ENCODE measurements at regions not wholly inside any gene's neighbourhood (a gene's known extent, or its start where the extent isn't known, plus 50 kb on each side); places are given as distances from the start of the nearest gene placed in this dataset.

DNA sequence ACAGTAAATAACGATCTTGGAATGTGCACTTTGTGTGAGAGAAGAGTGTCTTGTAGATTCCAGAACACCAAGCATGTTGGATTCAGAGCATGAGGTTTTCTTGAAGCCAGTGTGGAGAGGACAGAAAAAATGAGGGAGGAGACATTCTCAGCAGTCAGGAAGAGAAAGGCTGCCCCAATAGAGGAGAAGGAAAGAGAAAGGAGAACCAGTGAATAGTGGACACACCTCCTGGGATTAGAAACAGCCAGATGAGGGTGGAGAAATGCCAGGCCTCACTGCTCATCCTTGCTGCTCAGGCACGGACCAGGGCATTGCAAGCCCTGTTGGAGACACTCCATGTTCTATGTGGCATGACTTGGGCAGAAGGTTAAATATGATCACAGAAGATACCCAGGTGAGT is 69.0 kb upstream of the KAZN start:
- no peak for DNase-seq (ENCODE audit: low read depth)

DNA sequence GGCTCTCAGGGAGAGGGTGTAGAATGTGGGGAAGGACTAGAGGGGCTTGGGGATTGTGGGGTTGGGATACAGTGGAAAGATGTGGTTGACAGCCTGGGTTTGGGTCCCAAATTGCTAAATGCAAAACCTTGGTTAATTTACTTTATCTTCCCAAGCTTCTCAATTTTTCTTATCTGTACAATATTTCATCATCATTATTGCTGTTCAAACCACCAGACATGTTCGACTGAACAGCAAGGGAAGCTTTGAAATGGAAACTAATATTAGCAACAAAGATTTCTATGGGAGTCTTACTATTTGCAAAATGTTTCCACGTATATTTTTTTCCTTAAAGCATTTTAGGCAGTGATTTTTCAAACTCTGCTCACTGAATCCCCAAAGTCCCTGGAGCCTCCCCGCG is 67.0 kb upstream of the KAZN start:
- no peak for DNase-seq (ENCODE audit: low read depth)

DNA sequence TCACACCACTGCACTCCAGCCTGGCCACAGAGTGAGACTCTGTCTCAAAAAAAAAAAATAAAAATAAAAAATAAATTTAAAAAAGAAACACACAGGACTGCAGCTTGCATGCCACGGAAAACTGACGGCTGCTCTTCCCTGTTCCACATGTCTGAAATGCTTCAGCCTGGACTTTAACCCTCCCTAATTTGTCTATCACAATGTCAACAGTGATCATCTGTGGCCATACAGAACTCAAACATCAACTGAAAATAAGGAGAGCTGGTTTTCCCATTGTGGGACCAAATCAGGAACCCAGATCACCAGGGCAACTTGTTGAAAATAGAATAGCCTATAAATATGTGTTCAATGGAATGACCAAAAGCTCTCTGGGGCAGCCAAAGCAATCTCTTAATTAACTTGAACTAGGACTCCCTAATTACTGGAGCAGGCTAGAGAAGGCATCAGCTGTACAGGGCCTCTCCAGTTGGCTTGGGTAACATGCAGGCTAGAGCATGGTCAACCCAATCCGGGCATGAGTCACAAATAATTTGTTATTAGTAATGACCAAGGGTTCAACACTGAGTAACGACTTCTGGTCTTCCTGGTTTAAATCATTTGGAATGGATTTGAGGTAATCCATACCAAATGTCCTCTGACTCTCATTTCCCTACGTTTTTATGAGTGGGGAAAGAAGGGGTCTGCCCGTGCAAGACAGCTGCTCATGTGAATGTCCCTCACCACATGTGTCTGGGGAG is 62.7 kb upstream of the KAZN start:
- DNase-seq (ENCODE audit: low read depth): no peak

DNA sequence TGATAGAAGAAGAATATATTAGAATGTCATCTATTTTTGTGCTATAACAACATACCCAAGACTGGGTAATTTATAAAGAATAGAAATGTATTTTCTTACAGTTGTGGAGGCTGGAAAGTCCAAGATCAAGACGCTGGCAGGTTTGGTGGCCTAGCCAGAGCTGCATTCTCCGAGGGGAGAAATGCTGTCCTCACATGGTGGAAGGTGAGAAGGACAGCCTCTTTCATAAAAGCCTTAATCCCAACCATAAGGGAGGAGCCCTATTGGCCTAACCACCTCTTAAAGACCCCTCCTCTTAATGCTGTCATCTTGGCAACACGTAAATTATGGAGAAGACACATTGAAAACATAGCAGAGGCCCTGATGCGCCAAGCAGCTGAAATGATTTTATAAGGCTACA is 60.1 kb upstream of the KAZN start:
- DNase-seq (ENCODE audit: low read depth): no peak

DNA sequence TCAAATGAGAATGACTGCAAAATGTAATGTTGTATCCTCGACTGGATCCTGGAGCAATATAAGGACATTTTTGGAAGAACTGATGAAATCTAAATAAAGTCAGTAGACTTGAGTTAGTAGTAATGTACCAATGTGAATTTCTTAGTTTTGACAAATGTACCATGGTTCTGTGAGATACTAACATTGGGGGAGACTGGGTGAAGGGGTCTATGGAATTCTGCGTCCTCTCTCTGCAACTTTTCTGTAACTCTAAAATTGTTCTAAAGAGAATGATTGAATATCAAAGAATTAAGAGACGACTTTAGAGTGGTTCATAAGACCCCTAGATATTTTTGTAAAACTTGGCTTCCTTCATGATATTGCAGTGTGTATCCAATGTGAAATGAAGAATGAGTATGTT is 59.2 kb upstream of the KAZN start:
- no peak for DNase-seq (ENCODE audit: low read depth)

DNA sequence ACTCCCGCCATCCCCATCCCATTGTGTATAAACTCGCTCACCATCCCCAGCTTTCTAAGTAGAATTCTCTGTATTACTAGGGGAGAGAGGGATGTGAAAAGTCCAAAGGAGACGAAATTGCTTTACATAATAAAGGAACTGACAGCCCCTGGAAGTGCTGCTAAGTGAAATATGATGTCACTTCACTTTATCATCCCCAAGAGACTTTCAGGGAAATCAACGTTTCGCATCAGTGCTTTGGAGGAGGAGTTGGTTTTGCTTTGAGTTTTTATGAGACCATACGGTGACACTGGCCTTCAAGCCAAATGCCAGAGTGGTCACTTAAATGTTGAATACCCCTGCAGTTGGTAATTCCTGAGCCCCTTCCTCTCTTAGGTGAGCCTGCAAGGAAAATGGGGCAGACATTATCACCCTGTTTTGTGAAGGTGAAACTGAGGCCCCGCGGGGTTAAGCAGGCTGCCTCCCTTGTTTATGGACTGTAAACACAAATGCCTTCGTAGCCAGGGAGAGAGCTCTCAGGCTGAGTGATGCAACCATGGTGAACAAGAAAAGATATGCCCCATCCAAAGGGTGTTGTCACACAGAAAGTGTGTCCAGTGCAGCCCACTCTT is 58.4 kb upstream of the KAZN start:
- DNase-seq (ENCODE audit: low read depth): no peak

DNA sequence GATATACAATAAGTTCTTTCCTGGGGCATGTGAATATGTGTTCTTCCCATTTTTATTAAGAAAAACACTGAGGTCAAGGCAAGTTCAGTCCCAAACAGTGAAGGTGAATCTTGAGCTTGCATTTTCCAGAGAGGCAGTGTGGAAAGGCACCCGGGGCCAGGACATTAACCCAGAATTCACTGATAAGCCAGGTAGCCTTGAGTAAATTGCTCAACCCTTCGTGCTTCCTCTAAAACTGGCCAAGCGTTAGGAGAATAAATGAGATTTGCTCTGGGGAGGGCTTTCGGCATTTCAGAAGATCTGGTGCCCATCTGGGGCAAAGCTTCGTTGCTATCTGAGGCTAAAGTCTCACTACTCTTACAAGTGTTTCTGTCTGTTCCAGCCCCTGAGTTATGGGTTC is 57.1 kb upstream of the KAZN start:
- DNase-seq (ENCODE audit: low read depth): no peak

DNA sequence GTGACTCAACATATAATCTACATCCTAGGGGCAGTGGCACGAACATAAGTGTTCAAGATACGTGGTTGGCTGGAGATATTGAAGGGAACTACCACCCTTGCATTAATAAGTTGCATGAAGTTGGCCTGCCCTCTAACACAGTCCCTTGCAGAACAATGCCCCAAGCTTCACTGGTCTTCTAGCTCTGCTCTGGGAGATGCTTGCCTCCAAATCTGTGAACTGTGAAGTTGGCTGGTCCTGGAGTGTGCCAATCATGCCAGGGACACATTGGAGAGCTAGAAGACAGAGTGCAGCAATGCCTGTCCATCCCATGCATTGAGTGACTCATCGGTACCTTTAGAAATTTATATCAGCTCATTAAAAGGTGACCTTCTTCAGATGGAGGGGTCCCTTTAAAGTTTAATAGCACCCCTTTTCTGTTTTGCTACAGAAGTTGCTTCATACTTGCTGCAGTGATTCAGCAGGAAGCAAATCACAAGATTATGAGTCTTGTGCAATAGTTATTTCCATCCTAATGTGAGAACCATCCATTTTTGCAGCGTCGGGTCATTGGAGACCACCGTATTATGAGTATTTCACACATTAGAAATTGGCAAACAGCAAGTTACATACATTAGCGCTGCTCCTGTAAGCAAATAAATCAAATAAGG is 55.2 kb upstream of the KAZN start:
- no peak for DNase-seq (ENCODE audit: low read depth)

DNA sequence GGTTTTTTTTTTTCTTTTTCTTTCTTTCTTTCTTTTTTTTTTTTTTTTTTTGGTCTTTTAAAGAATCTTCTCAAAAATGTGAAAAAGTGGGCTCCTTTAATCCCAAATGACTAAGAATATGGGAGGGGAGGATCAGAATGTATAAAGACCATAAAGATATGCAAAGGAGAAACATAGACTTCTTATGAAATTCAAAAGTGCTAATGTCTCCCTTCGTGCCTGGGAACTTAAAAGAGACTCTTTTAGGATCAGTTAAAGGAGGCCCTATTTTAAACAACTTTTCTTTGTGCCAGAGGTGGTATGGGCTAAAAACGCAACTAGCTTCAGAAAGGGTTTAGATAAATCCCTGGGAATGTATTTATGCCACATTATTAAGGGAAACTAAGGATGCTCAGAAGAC is 54.2 kb upstream of the KAZN start:
- DNase-seq (ENCODE audit: low read depth): no peak

DNA sequence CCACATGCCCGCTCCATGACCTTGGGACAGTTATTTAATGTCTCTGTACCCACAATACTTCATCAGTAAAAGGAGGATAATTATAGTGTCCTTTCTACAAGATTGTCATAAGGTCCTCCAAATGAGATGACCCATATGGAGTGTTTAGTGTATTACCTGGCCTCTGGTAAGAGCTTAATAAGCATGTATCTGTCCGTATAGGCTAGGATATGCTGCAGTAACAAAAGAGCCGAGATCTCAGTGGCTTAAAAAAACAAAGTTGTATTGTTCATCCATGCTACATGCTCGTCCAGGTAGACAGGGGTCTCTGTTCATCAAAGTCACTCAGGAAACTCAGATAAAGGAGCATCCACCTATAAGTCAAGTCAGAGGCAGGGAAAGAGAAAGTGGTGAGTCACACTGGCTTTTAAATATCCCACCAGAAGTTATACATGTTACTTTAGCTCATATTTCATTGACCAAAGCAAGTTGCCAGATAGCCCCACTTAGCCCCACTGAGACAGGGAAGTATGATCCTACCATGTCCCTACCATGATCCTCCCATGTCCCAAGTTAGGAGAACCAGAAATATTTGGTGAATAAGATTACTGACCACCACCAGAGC is 53.0 kb upstream of the KAZN start:
- DNase-seq (ENCODE audit: low read depth): no peak

DNA sequence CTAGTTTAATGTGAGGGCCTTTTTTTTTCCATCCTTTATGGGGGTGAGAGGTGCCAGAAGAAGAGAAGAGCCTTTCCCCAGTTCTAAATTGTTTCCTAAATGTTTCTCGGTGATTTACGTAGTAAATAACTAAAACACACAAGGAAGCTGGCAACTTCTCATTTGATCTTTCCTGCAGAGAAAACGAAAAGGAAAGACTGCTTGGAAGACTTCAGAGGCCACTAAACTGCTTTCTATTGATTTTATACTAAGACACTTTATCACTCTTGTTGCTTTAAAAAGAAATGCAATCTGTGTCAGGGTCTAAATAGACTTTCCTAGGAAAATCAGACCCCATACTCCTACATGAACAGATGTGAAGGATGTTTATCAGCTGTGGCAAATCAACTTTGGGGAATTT is 52.1 kb upstream of the KAZN start:
- DNase-seq (ENCODE audit: low read depth): no peak
